Dermis microvascular lymphatic vessel endothelial cell (primary cell): ENCODE measurements at regions not wholly inside any gene's neighbourhood (a gene's known extent, or its start where the extent isn't known, plus 50 kb on each side); places are given as distances from the start of the nearest gene placed in this dataset.
"Not testable (repeated sequence)": the region's sequence is repeated elsewhere in the genome, so short reads cannot be mapped to it uniquely, and the experiment has no call there.

Experiments
- DNase-seq, 2 donors: peaks; one replicate each; pipeline versions ENCODE4 v3.0.0 to v3.0.0-alpha.2; 2010; ENCODE audit warnings: low read depth in 2 of 2

- DNase-seq = no peak
These were observed 363.1 kb upstream of the PAPPA start for GRCh38 chr9:115790520-115790919.

GRCh38 chr9:115794921-115795475, 358.6 kb upstream of the PAPPA start:
- no peak for DNase-seq

- DNase-seq = no peak
These were observed 353.9 kb upstream of the PAPPA start for GRCh38 chr9:115799734-115800133.

- no peak for DNase-seq
These were observed 349.4 kb upstream of the PAPPA start for GRCh38 chr9:115804206-115804605.

GRCh38 chr9:115808108-115808507, 345.5 kb upstream of the PAPPA start:
- DNase-seq = no peak

- no peak for DNase-seq
These were observed 344.9 kb upstream of the PAPPA start for GRCh38 chr9:115808695-115809094.

GRCh38 chr9:115810166-115810565, 343.4 kb upstream of the PAPPA start:
- DNase-seq = no peak

GRCh38 chr9:115814081-115814480, 339.5 kb upstream of the PAPPA start:
- DNase-seq = no peak

- DNase-seq = no peak
These were observed 337.8 kb upstream of the PAPPA start for GRCh38 chr9:115815786-115816185.

- DNase-seq = not testable (repeated sequence)
These were observed 334.9 kb upstream of the PAPPA start for GRCh38 chr9:115818651-115819050.

GRCh38 chr9:115832031-115832430, 321.6 kb upstream of the PAPPA start:
- no peak for DNase-seq

- no peak for DNase-seq
These were observed 316.0 kb upstream of the PAPPA start for GRCh38 chr9:115837618-115838017.

GRCh38 chr9:115838417-115838816, 315.2 kb upstream of the PAPPA start:
- no peak for DNase-seq

- DNase-seq = not testable (repeated sequence)
These were observed 309.2 kb upstream of the PAPPA start for GRCh38 chr9:115844433-115844832.

GRCh38 chr9:115845648-115846312, 307.8 kb upstream of the PAPPA start:
- no peak for DNase-seq

GRCh38 chr9:115847216-115847615, 306.4 kb upstream of the PAPPA start:
- DNase-seq = no peak

- DNase-seq = no peak
These were observed 303.7 kb upstream of the PAPPA start for GRCh38 chr9:115849679-115850412.

GRCh38 chr9:115850548-115851304, 302.9 kb upstream of the PAPPA start:
- DNase-seq = no peak

GRCh38 chr9:115855458-115856133, 298.0 kb upstream of the PAPPA start:
- DNase-seq = no peak

GRCh38 chr9:115858421-115858820, 295.2 kb upstream of the PAPPA start:
- not testable (repeated sequence) for DNase-seq

GRCh38 chr9:115862021-115862420, 291.6 kb upstream of the PAPPA start:
- DNase-seq = no peak

GRCh38 chr9:115864581-115864980, 289.0 kb upstream of the PAPPA start:
- DNase-seq = no peak
